GM06990 (cell line): ENCODE measurements at regions not wholly inside any gene's neighbourhood (a gene's known extent, or its start where the extent isn't known, plus 50 kb on each side); places are given as distances from the start of the nearest gene placed in this dataset.

Source experiments
- DNase-seq: peaks from one replicate; pipeline ENCODE4 v3.0.0-alpha.2; 2011; ENCODE audit not compliant: insufficient read length; ENCODE audit errors: extremely low read depth
- H3K27me3 ChIP-seq: replicated peaks from 2 replicates; pipeline ENCODE4 v1.6.0; 2011; ENCODE audit warnings: low read length; ENCODE audit not compliant: control insufficient read depth, insufficient read depth
- H3K36me3 ChIP-seq: 2 replicates; pipeline ENCODE4 v1.5.1; 2011; ENCODE audit warnings: low read length; ENCODE audit not compliant: control insufficient read depth, insufficient read depth
- H3K4me3 ChIP-seq: replicated peaks from 2 replicates; pipeline ENCODE4 v1.5.1; 2011; ENCODE audit warnings: low read depth, mild to moderate bottlenecking, control low read depth, low read length
- CTCF ChIP-seq: IDR thresholded peaks from 2 replicates; pipeline ENCODE4 v1.5.1; 2011; ENCODE audit warnings: low read length, control low read depth, mild to moderate bottlenecking, inconsistent platforms; ENCODE audit not compliant: insufficient read depth, poor library complexity, severe bottlenecking

GRCh38 chr16:11471548-11471947 lies 115.2 kb downstream of the LITAF start:
- no peak for TF ChIP-seq CTCF
- Histone ChIP-seq H3K36me3 (no peaks in the 10 kb centered on the region), H3K27me3 (no peaks in the 10 kb centered on the region; the same call in 1 of the 2 replicates), H3K4me3 (no peak overlapping the region)
- DNase-seq = no peak

- no peak for TF ChIP-seq CTCF
- Histone ChIP-seq H3K4me3 (no peak overlapping the region), H3K36me3 (no peaks in the 10 kb centered on the region), H3K27me3 (no peaks in the 10 kb centered on the region; the same call in 1 of the 2 replicates)
- DNase-seq = no peak
Observed at GRCh38 chr16:11472410-11472809, 114.3 kb downstream of the LITAF start.

- no peak for DNase-seq
- TF ChIP-seq CTCF = no peak
- Histone ChIP-seq H3K27me3 (no peaks in the 10 kb centered on the region; the same call in 1 of the 2 replicates), H3K4me3 (no peak overlapping the region), H3K36me3 (no peaks in the 10 kb centered on the region)
Observed at GRCh38 chr16:11472851-11473250, 113.9 kb downstream of the LITAF start.

GRCh38 chr16:11473728-11474127 lies 113.0 kb downstream of the LITAF start:
- Histone ChIP-seq H3K27me3 (no peaks in the 10 kb centered on the region; the same call in 1 of the 2 replicates), H3K36me3 (no peaks in the 10 kb centered on the region), H3K4me3 (no peak overlapping the region)
- no peak for DNase-seq
- TF ChIP-seq CTCF = no peak

GRCh38 chr16:11474617-11475291 lies 112.0 kb downstream of the LITAF start:
- DNase-seq = no peak
- Histone ChIP-seq H3K27me3 (no peaks in the 10 kb centered on the region), H3K36me3 (no peaks in the 10 kb centered on the region), H3K4me3 (no peak overlapping the region)
- TF ChIP-seq CTCF = no peak

- TF ChIP-seq CTCF = no peak
- no peaks in the 10 kb centered on the region for H3K36me3 ChIP-seq
- H3K4me3 ChIP-seq = no peak overlapping the region
- DNase-seq = no peak
- no peaks in the 10 kb centered on the region for H3K27me3 ChIP-seq
Observed at GRCh38 chr16:11475896-11476630, 110.7 kb downstream of the LITAF start.
